ENCODE measurements at regions not wholly inside any gene's neighbourhood (a gene's known extent, or its start where the extent isn't known, plus 50 kb on each side); places are given as distances from the start of the nearest gene placed in this dataset.

DNA sequence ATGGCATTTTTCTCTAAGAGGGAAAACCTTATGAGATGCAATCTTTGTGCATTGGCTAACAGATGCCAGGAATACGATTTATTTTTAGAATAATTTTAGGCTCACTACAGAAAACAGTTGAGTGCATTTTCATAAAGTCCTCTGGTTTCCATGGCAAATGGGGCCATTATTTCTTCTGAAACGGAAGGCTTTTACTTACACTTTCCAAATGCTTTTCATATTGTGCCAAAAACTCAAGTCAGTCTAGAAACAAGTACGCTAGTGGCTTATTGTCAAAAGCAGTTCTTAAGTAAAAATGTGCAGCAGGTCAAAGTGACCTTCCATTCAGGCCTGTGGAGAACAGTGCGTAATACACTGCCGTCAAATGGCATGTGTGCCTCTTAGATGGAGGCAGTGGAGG lies 628.7 kb downstream of the EFNB2 start:
- TF ChIP-seq, protein P1, sequence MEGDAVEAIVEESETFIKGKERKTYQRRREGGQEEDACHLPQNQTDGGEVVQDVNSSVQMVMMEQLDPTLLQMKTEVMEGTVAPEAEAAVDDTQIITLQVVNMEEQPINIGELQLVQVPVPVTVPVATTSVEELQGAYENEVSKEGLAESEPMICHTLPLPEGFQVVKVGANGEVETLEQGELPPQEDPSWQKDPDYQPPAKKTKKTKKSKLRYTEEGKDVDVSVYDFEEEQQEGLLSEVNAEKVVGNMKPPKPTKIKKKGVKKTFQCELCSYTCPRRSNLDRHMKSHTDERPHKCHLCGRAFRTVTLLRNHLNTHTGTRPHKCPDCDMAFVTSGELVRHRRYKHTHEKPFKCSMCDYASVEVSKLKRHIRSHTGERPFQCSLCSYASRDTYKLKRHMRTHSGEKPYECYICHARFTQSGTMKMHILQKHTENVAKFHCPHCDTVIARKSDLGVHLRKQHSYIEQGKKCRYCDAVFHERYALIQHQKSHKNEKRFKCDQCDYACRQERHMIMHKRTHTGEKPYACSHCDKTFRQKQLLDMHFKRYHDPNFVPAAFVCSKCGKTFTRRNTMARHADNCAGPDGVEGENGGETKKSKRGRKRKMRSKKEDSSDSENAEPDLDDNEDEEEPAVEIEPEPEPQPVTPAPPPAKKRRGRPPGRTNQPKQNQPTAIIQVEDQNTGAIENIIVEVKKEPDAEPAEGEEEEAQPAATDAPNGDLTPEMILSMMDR (IDR thresholded peaks at IDR 0.05; ENCODE audit: low read depth, low read length), result no peak
- no peaks in the 10 kb centered on the region for H3K36me3 ChIP-seq
- no peaks in the 10 kb centered on the region for H3K9me3 ChIP-seq (ENCODE audit: severe bottlenecking)
- H3K4me3 ChIP-seq (ENCODE audit: low read depth, low read length), result no peak overlapping the region
- H3K27ac ChIP-seq, result no peak overlapping the region
- DNase-seq, result no peak
- no peaks in the 10 kb centered on the region for H3K27me3 ChIP-seq (ENCODE audit: insufficient read depth, low read depth, severe bottlenecking)

DNA sequence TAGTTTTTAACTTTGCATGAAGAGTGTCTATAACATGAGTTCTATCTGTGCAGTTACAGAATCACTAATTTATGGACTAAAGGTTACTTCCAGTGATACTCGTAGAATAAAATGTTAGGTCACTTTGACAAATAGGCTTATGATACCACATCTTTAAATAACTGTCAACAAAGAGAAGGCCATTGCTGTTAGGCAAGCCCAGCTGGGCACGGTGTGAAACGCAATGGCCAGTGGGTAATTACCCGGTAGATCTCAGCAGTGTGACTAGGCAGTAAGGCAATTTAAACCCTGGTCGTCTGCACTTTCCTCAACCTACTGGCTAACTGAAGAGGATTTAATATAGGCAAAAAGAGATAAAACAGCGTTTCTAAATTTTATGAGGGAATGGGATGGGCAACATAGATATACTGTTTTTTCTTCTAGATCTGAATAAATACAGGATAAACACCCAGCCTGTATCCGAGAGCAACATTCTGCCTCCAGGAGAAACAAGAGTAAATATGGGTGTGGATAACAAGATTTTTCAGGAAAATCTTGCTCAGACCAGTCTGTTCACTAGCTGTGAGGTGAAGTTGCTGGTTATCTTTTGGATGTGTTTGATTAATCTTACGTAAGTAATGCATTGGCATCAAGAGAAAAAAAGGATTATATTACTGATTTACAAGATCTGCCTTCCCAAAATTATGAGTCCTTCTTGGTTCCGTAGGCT lies 631.3 kb downstream of the EFNB2 start:
- TF ChIP-seq, protein P1 (IDR thresholded peaks at IDR 0.05; ENCODE audit: low read depth, low read length), result no peak
- Histone ChIP-seq H3K9me3 (ENCODE audit: severe bottlenecking) (no peaks in the 10 kb centered on the region), H3K4me3 (ENCODE audit: low read depth, low read length) (no peak overlapping the region), H3K27me3 (ENCODE audit: insufficient read depth, low read depth, severe bottlenecking) (no peaks in the 10 kb centered on the region), H3K36me3 (no peaks in the 10 kb centered on the region), H3K27ac (no peak overlapping the region)
- DNase-seq, result no peak

DNA sequence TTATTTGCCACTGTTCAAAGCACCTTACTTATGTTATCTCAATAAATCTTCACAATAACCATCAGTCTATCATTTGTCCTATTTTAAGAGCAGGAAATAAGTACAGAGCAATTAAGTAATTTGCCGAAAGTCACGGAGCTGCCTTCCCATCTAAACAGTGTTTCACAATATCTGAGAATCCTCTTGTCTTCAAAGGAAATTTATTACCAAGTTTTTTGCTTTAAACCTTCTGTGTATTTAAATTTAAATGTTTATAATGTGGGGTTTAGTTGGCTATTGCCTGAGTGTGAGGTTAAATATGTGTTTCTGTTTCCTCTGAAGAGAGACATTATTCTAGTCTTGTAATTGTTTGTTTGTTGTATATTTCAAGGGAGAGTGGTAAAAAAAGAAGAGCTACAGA lies 633.1 kb downstream of the EFNB2 start:
- Histone ChIP-seq H3K27ac (no peak overlapping the region), H3K27me3 (ENCODE audit: insufficient read depth, low read depth, severe bottlenecking) (no peaks in the 10 kb centered on the region), H3K9me3 (ENCODE audit: severe bottlenecking) (peaks cover 4% of the 10 kb centered on the region), H3K36me3 (no peaks in the 10 kb centered on the region), H3K4me3 (ENCODE audit: low read depth, low read length) (no peak overlapping the region)
- TF ChIP-seq, protein P1 (IDR thresholded peaks at IDR 0.05; ENCODE audit: low read depth, low read length), result no peak
- no peak for DNase-seq

DNA sequence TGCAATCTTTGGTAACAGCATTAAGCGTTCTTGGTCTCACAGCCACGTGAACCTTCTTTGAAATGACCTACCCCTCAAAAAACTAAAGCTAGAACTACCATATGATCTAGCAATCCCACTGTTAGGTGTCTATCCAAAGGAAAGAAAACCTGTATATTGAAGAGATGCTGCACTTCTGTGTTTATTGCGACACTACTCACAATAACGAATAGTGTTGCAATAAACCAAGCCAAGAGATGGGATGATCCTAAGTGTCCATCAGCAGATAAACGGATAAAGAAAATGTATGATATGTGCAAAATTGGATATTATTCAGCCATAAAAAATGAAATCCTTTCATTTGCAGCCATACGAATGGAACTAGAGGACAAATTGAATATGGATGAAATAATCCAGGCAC lies 637.9 kb downstream of the EFNB2 start:
- Histone ChIP-seq H3K36me3 (no peaks in the 10 kb centered on the region), H3K4me3 (ENCODE audit: low read depth, low read length) (no peak overlapping the region), H3K27me3 (ENCODE audit: insufficient read depth, low read depth, severe bottlenecking) (no peaks in the 10 kb centered on the region), H3K9me3 (ENCODE audit: severe bottlenecking) (peaks cover 4% of the 10 kb centered on the region), H3K27ac (no peak overlapping the region)
- no peak for DNase-seq
- TF ChIP-seq, protein P1 (IDR thresholded peaks at IDR 0.05; ENCODE audit: low read depth, low read length), result no peak

DNA sequence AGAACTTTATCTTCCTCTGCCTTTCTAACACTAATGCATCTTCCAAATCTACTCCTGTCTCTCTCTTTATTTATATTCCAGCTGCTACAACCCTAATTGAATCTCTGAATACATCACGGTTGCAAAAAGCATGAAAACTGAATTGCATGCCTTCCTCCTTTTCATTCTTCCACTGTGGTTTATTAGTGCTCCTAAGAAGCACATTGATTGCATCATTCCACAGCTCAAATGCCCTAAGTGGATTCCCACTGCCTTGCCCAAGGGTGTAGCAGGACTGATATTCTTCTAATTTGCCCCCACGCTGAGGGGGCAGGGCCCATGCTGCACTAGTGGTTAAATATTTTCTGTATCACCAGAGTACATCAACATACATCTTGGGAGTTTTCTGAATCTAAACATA lies 640.8 kb downstream of the EFNB2 start:
- Histone ChIP-seq H3K36me3 (no peaks in the 10 kb centered on the region), H3K27ac (no peak overlapping the region), H3K4me3 (ENCODE audit: low read depth, low read length) (no peak overlapping the region), H3K9me3 (ENCODE audit: severe bottlenecking) (peaks cover 4% of the 10 kb centered on the region), H3K27me3 (ENCODE audit: insufficient read depth, low read depth, severe bottlenecking) (no peaks in the 10 kb centered on the region)
- no peak for DNase-seq
- TF ChIP-seq, protein P1 (IDR thresholded peaks at IDR 0.05; ENCODE audit: low read depth, low read length), result no peak

DNA sequence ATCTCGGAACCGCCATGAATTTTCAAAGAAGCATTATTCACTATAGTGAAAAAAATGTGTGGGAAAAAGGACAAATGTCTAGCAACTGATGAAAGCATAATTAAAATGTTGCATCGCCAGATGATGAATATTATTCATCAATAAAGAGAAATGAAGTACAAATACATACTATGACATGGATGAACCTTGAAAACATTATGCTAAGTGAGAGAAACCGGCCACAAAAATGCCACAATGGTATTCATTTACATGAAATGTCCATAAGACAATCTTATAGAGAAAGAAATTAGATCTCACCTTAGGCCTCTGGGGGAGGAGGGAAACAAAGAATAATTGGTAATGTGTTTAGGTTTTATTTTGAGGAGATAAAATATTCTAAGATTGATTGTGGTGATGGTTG lies 645.0 kb downstream of the EFNB2 start:
- no peaks in the 10 kb centered on the region for H3K9me3 ChIP-seq (ENCODE audit: severe bottlenecking)
- H3K27ac ChIP-seq, result no peak overlapping the region
- DNase-seq, result no peak
- no peaks in the 10 kb centered on the region for H3K36me3 ChIP-seq
- H3K4me3 ChIP-seq (ENCODE audit: low read depth, low read length), result no peak overlapping the region
- TF ChIP-seq, protein P1 (IDR thresholded peaks at IDR 0.05; ENCODE audit: low read depth, low read length), result no peak
- H3K27me3 ChIP-seq (ENCODE audit: insufficient read depth, low read depth, severe bottlenecking), result no peaks in the 10 kb centered on the region
